Endothelial cell (in vitro differentiated cells): ENCODE measurements at regions not wholly inside any gene's neighbourhood (a gene's known extent, or its start where the extent isn't known, plus 50 kb on each side); places are given as distances from the start of the nearest gene placed in this dataset.

Experiments used
- DNase-seq: peaks from one replicate; pipeline ENCODE4 v3.0.0; 2021; ENCODE audit warnings: low spot score
- H3K27ac Mint-ChIP-seq: one replicate; pipeline ENCODE4 v1.8.0; 2021; ENCODE audit warnings: mixed read lengths, inconsistent platforms; ENCODE audit not compliant: unreplicated experiment
- H3K27me3 Mint-ChIP-seq: one replicate; pipeline ENCODE4 v1.8.0; 2021; ENCODE audit warnings: mild to moderate bottlenecking, moderate library complexity, mixed read lengths, inconsistent platforms; ENCODE audit not compliant: unreplicated experiment
- H3K36me3 Mint-ChIP-seq: one replicate; pipeline ENCODE4 v1.8.0; 2021; ENCODE audit warnings: mild to moderate bottlenecking, low read depth, mixed read lengths, inconsistent platforms; ENCODE audit not compliant: unreplicated experiment
- H3K4me1 Mint-ChIP-seq: one replicate; pipeline ENCODE4 v1.8.0; 2021; ENCODE audit warnings: mild to moderate bottlenecking, mixed read lengths, inconsistent platforms; ENCODE audit not compliant: unreplicated experiment
- H3K4me3 Mint-ChIP-seq: one replicate; pipeline ENCODE4 v1.8.0; 2021; ENCODE audit warnings: mild to moderate bottlenecking, mixed read lengths, inconsistent platforms; ENCODE audit not compliant: unreplicated experiment
- H3K9me3 Mint-ChIP-seq: one replicate; pipeline ENCODE4 v1.8.0; 2021; ENCODE audit warnings: mixed read lengths, inconsistent platforms; ENCODE audit not compliant: unreplicated experiment
- TF ChIP-seq, protein P1 (sequence below): fragments of 200-600 bp; sonication (generic); IDR thresholded peaks from one replicate; pipeline ENCODE4 v1.5.0; 2021; ENCODE audit warnings: antibody characterized with exemption; ENCODE audit not compliant: unreplicated experiment

- TF ChIP-seq, protein P1, sequence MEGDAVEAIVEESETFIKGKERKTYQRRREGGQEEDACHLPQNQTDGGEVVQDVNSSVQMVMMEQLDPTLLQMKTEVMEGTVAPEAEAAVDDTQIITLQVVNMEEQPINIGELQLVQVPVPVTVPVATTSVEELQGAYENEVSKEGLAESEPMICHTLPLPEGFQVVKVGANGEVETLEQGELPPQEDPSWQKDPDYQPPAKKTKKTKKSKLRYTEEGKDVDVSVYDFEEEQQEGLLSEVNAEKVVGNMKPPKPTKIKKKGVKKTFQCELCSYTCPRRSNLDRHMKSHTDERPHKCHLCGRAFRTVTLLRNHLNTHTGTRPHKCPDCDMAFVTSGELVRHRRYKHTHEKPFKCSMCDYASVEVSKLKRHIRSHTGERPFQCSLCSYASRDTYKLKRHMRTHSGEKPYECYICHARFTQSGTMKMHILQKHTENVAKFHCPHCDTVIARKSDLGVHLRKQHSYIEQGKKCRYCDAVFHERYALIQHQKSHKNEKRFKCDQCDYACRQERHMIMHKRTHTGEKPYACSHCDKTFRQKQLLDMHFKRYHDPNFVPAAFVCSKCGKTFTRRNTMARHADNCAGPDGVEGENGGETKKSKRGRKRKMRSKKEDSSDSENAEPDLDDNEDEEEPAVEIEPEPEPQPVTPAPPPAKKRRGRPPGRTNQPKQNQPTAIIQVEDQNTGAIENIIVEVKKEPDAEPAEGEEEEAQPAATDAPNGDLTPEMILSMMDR: no peak
- peaks cover 7% of the 10 kb centered on the region for H3K27me3 Mint-ChIP-seq
- no peaks in the 10 kb centered on the region for H3K4me1 Mint-ChIP-seq
- DNase-seq: no peak
- no peaks in the 10 kb centered on the region for H3K36me3 Mint-ChIP-seq
- H3K4me3 Mint-ChIP-seq: no peak overlapping the region
- H3K27ac Mint-ChIP-seq: no peak overlapping the region
- no peaks in the 10 kb centered on the region for H3K9me3 Mint-ChIP-seq
These were observed 72.7 kb upstream of the SLCO4A1 start for GRCh38 chr20:62569615-62570014.

- TF ChIP-seq, protein P1: no peak
- no peak for DNase-seq
- Mint-ChIP-seq H3K9me3 (no peaks in the 10 kb centered on the region), H3K27ac (no peak overlapping the region), H3K4me1 (no peaks in the 10 kb centered on the region), H3K36me3 (no peaks in the 10 kb centered on the region), H3K27me3 (peaks cover 7% of the 10 kb centered on the region), H3K4me3 (no peak overlapping the region)
These were observed 71.9 kb upstream of the SLCO4A1 start for GRCh38 chr20:62570403-62570802.

- Mint-ChIP-seq H3K27me3 (peaks cover 10% of the 10 kb centered on the region), H3K36me3 (no peaks in the 10 kb centered on the region)
- no peak for DNase-seq
These were observed 71.2 kb upstream of the SLCO4A1 start for GRCh38 chr20:62570897-62571668.

GRCh38 chr20:62571669-62572344 is 70.5 kb upstream of the SLCO4A1 start:
- peaks cover 10% of the 10 kb centered on the region for H3K27me3 Mint-ChIP-seq
- no peak for DNase-seq

More at GRCh38 chr20:62570897-62571668, 71.2 kb upstream of the SLCO4A1 start:
- TF ChIP-seq, protein P1: no peak
- no peak overlapping the region for H3K4me3 Mint-ChIP-seq
- no peaks in the 10 kb centered on the region for H3K4me1 Mint-ChIP-seq
- H3K27ac Mint-ChIP-seq: no peak overlapping the region
- H3K9me3 Mint-ChIP-seq: no peaks in the 10 kb centered on the region

More at GRCh38 chr20:62571669-62572344, 70.5 kb upstream of the SLCO4A1 start:
- Mint-ChIP-seq H3K4me3 (no peak overlapping the region), H3K36me3 (no peaks in the 10 kb centered on the region), H3K4me1 (no peaks in the 10 kb centered on the region), H3K9me3 (no peaks in the 10 kb centered on the region), H3K27ac (no peak overlapping the region)
- TF ChIP-seq, protein P1: no peak
